NAMALWA (cell line): ENCODE measurements at regions not wholly inside any gene's neighbourhood (a gene's known extent, or its start where the extent isn't known, plus 50 kb on each side); places are given as distances from the start of the nearest gene placed in this dataset.
A peak's percentile ranks its signal among the peaks of the same experiment; 100 is the strongest.
"Not testable (repeated sequence)": the region's sequence is repeated elsewhere in the genome, so short reads cannot be mapped to it uniquely, and the experiment has no call there.

Source experiments
- DNase-seq: peaks from one replicate; pipeline ENCODE4 v3.0.0-alpha.2; 2015; ENCODE audit warnings: low spot score

DNA sequence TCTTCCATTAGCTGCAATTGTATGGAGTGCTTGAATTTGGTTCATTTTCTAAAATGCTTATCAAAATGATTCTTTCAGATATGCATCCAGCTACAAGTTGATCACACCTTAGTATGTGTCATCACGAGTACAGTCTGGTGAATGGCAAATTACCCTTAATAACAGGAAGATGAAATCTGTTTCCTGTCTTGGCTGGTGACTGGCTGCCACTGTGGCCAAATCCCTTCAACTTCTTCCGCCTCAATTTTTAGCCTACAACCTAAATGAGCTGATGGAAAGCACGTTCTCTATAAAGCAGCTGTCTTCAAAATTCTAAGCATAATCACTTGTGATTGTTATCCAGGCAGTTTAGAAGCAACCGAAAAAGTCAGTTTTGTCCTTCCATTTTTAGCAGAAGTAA is 387.1 kb upstream of the NECTIN3 start:
- DNase-seq, result no peak

DNA sequence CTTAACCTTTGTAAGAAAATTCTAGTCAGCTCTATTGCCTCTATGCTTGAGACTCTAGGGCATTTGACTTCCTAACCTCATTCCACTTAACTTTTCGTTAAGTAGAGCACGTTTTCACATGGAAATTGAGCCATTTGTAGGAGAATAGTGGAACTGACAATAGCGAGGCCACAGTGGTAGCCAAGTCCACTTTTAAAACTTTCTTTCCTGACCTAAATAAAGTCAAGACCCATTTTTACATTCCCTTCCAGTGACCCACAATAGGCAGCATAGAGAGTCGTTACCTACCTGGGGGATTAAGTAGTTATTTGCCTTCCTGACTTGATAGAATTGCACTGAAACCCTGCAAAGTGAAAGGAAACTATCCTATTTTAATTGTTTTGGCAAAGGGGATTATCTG is 386.0 kb upstream of the NECTIN3 start:
- DNase-seq, result no peak

DNA sequence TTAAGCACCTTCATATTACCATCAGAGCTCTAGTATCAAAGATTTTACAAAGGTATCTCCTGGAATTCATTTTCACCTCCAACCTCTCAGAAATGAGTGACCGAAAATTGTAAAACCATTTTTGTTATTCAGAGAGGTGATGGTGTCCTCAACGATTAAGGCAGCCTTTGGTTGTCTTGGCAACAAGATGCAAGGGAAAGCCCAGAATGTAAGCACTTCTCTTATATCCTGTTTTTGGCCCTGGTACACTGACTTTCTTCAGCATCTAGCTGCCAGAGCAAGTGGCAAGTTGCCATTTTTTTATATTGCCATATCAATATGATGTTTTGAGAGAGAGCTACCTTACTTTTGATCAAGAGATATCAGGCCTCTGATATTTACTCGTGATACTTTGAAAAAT is 384.9 kb upstream of the NECTIN3 start:
- DNase-seq, result no peak

DNA sequence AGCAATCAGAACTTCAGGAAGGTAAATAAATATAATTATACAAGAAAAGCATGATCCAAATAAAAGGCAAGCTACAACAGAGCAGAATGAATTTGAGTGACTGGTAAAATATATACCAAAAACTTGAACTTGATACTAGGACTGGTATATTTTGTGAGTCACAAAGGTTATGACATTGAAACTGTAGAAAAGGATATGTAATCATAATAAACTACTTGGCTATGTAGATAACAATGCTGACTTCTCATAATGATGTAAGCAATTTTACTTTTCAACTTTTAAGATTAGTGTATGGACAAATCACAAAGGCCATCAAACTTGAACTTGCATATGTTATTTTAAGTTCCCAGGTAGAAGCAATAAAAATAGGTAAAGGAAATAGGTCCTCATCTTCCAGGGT is 384.5 kb upstream of the NECTIN3 start:
- no peak for DNase-seq

DNA sequence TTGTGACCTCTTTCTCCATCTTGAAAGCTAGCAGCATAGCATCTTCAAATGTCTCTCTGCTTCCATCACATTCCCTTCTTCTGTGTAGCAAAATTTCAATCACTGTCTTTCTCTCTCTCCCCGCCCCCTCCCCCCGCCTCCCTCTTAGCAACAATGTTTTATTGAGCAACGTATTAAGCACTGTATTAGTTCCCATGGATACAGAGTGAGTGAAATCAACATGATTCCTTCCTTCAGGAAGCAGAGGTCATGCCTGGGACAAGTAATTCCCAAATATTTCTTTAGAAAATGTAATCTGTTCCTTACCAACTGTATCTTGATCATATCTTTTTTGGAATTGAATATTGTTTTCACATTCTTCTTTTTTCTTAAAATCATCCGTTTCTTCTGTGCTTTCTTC is 373.7 kb upstream of the NECTIN3 start:
- no peak for DNase-seq

DNA sequence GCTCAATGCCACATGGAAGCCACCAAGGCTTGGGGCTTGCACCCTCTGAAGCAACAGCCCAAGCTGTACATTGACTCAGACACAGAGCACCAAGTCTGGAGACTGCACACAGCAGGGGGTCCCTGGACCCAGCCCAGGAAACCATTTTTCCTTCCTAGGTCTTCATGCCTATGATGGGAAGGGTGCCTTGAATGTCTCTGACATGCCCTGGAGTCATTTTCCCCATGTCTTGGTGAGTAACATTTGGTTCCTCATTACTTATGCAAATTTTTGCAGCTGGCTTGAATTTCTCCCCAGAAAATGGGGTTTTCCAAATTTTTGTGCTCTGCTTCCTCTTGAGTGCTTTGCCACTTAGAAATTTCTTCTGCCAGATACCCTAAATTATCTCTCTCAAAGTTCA is 367.3 kb upstream of the NECTIN3 start:
- not testable (repeated sequence) for DNase-seq

DNA sequence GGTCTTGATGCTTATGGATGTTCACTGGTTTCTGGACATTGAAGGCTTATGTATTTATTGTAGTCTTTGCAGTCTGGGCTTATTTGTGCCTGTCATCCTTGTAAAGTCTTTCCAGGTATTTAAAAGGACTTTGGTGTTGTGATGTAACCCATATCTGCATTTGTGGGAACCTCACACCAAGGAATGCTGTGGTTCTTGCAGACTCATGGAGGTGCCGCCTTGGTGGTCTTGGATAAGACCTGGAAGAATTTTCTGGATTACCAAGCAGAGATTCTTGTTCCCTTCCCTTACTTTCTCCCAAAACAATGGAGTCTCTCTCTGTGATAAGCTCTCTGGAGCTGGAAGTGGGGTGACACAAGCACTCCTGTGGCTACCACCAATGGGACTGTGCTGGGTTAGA is 363.5 kb upstream of the NECTIN3 start:
- no peak for DNase-seq

DNA sequence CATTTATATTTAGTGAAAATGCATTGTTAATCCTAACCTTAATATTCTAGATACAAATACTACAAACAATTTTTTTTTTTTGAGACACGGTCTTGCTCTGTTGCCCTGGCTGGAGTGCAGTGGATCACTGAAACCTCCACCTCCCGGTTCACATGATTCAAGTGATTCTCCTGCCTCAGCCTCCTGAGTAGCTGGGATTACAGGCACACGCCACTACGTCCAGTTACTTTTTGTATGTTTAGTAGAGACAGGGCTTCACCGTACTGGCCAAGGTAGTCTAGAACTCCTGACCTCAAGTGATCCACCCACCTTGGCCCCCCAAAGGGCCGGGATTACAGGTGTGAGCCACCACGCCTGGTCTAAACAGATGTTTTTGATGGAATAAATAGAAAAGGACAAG is 361.5 kb upstream of the NECTIN3 start:
- DNase-seq, result no peak

DNA sequence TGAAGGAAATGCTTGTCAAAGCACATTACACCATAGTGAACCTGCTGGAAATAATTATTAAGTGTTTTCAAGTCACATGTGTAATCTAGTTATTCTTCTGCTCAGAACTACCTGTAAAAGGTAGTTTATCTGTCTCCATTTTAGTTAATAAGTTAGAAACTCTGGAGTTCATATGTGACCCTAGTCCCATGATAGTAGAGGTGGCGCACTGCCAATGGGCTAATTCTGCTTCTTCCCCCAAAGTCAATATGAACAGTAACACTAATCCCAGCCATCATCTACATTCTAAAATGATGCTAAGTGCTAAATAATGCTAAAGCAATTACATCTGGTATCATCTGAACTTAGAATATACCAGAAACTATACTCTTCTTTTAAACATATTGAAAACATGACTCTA is 361.0 kb upstream of the NECTIN3 start:
- no peak for DNase-seq

DNA sequence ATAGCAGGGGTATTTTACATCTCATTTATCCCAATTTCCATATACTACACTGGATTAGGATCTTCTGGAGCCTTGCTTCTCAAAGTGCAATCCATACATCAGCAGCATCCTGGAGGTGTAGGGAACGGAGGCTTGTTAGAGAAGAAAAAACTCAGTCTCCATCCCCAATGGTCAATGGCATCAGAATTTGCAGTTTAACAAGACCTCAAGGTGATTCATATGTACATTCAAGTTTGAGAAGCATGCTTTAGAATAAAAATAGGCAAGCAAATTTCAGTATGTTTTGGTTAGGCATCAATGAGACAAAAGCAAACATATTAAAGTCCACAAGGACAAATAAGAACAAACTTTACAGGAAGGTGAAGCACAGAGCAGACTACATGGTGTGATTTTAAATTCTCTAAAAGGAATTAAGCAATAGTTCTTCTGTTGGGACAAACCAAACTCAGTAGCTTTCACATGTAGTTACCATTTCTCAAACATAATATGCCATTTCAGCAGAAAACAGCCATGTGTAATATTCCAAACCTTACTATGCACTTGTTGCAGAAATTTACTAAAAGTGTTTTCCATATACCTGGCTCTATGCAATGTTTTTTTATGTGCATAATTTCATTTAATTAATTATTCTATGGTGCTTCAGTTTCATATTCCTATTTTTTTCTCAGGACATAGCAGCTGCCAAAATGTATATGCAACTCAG is 360.3 kb upstream of the NECTIN3 start:
- no peak for DNase-seq

DNA sequence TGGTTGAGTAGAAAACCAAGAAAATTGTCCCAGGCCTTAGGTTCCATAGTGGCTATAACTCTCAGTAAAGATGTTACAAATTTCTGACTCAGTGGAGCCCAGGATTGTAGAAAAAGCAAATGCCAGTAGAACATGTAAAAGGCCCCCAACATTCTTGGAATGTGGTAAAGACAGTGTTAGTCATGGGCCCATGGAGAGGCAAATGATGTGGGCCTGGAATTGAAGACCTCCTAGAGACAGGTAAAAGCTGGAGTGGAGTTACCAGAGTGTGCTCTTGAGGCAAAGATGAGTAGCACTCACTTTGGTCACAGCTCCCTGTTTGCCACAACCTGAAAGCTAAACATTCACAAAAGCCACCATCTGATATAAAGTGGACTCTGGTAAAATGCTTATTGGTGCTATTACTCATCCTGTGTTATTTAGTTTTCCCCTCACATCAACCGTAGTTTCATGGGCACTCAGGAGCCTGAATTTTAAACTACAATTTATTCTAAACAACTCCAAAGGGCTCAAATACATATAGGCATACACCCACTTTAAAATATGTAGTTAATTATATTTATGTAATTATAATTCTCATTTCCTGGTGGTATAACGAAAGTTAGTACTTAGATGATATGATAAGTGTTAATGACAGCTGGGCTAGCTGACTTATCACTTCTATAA is 359.6 kb upstream of the NECTIN3 start:
- DNase-seq, result no peak

DNA sequence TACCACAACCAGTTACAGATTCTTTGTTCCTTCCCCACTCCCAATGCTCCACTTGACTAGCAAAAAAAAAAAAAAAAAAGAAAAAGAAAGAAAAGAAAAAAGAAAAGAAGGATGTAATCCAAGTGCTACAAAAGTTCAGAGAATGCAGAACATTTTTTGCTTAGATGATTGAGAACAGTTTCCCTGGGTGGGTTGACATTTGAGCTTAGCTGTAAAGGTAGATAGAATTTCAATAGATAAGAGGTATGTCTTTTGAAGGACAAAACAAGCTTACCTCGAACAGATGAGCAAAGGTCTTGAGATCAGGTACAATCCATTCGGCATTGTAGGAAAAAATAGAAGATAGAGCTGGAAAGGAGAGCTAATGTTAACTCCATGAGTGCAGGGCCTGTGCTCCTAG is 344.6 kb upstream of the NECTIN3 start:
- DNase-seq, result no peak

DNA sequence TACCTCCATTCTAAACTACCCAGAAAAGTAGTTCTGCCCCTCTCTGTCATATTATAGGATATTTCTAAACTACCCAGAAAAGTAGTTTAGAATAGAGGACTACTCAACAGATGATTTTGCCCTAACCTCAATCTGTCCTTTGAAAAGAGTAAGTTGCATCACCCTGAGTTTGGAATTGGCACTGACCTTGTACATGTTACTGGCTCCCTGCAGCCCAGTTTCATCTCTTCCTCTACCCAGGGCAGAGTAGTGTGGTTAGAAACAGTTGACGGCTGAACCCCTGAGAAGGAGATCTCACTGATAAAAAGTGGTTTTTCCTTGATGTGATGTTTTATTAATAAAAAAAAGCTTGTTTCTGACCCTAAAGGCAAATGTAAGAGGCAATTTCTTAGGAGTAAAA is 340.5 kb upstream of the NECTIN3 start:
- DNase-seq, result no peak

DNA sequence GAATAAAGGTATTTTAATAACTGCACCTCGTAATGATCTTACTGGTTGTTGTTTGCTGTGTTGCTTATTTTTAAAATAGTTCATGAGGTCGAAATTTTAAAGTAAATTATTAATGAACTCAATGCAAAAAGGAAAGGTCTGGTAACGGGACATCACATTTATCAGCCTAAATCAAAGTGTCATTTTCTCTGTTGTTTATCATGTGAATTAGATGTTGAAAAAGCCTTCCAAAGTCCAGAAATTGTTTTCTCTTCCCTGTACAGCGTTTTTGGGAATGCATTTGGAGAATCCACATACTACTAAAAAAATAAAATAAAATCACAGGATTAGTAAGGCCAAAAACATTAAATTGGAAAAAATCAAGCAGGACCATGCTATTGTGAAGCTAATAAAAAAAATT is 339.2 kb upstream of the NECTIN3 start:
- DNase-seq, result no peak

DNA sequence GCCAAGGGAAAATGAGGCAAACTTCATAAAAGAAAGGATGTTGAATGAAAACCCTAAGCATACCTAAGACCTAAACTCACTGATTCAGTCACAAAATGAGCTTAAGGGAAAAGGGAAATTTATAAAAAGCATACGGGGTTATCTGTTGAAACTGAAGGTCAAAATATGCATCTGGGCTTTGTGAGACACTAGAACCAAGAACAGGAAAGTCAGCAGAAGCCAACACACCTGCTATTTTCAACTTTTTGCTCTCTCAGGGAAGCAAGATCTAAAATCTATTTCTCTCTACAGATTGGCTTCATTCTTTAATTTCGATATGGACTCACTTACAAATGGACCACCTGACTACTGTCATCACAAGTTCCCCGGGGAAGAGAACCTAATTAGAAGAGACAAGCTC is 338.6 kb upstream of the NECTIN3 start:
- DNase-seq, result no peak

DNA sequence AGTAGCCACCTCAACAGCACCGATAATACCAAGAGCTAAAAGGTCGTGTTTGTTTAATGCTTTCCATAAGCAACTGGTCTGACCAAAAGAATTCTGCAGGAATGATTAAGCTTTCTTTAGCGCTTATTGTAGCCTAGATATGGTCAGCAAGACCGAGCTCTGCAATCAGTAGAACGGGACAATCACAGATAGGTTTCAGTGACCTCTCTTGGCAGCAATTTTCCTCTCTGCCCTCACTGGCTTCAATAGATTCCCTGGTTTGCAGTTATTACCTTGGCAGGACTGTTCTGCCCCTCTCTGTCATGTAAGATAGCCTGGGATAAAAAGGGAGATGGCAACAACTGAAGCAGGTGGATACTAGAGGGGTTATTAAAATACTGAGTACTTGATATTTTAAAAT is 337.1 kb upstream of the NECTIN3 start:
- DNase-seq, result no peak

DNA sequence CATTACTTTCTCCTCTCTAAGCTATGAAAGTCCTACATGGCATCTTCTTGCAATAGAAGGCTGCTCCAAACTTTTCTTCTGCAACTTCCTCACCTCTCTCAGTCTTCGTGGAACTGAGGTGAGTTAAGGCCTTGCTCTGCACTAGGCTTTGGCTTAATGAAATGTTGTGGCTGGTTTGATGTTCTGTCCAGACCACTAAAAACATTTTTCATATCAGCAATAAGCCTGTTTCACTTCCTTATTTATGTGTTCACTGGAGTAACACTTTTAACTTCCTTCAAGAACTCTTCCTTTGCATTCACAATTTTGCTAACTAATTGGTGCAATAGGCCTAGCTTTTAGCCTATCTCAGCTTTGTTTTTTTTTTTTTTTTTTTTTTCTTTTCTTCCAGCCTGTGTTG is 335.3 kb upstream of the NECTIN3 start:
- peak; percentile 31 for DNase-seq

DNA sequence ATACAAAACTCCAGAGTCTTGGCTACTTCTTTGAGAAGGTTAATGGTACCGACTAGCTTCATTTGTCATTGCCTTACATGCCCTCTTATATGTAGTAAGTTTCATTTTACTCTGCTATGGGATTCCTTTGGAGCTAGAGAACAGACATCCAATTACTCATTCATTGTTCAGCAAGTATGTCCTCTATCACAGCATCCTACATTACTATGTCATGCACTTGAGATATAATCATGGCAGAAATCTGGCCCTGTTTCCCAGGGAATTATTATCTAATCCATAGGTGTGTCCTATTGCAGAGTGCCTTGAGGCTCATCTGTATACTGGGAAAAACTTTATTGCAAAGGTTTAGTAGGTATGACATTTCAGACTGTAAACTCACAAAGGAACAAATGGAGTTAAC is 333.1 kb upstream of the NECTIN3 start:
- DNase-seq, result no peak

DNA sequence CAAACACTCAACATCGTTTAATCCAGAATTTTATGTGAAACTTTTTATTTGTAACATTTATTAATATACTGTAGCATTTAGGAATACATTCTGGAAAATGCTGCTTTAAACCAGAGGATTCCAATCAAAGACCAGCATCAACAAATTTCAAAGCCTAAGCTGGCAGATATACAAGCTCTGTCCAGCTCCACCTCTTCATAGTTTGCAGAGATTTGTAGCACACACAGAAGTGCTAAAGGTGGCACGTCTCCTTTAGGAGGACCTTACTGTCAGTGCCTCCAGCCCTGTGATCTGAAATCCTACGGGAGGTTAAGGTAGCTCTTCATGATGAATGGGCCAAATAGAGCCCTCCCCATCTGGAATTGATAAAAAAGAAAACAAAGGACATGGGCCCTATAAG is 329.7 kb upstream of the NECTIN3 start:
- no peak for DNase-seq

DNA sequence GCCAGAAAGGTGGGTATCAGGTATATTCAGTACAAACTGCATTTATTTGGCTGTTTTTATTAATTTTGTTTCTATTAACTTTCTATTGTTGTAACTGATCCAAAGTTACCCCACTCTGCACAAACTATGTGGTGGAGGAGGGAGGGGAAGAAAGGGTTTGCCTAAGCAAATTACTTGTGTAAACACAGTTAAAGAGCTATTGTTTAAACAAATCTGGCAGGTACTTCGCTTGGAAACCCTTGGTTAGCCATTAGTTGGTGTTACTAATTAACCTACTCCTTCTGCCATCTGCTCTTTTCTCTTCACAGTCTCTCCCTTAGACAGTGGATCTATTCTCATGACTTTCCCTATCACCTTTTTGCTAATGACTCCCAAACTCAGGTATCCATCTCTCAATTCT is 328.4 kb upstream of the NECTIN3 start:
- no peak for DNase-seq

DNA sequence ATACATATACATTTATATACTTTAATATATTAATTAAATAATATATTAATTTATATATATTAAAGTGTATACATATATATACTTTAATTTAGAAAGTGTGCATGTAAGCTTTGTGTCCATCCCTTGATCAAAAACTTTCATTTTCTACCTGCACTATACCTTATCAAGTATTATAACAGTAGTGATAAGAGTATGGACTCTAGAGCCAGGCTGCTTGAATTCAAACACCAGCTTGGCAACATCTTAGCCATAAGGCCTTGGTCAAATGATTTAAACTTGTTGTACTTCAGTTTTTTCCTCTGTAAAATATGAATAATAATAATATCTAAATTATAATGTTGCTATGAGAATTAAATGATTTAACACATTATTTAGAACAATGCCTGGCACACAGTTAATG is 327.6 kb upstream of the NECTIN3 start:
- no peak for DNase-seq

DNA sequence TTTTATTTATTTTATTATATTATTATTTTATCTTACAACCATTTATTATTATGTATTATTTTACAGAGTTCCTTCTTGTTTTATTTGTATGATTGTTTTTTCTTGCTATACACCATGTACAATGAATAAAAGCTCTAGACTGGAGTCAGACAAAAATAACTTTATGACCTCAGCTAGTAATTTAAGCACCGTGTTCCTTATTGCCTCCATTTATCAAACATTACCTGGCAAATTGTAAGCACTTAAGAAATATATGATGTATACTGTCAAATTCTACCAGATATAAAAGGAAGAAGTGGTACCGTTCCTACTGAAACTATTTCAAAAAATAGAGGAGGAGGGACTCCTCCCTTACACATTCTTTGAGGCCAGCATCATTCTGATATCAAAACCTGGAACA is 326.9 kb upstream of the NECTIN3 start:
- DNase-seq, result no peak

DNA sequence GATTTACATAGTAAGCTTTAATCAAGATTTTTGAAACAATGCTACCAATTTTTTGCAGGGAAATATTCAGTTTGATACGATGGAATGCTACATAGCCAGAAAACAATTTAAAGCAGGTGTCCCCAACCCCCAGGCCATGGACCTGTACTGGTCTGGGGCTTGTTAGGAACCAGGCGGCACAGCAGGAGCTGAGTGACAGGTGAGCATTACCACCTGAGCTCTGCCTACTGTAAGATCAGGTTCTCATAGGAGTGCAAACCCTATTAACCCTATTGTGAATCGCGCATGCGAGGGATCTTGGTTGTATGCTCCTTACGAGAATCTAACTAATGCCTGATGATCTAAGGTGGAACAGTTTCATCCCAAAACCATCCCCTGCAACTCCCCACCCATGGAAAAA is 322.6 kb upstream of the NECTIN3 start:
- DNase-seq, result no peak

DNA sequence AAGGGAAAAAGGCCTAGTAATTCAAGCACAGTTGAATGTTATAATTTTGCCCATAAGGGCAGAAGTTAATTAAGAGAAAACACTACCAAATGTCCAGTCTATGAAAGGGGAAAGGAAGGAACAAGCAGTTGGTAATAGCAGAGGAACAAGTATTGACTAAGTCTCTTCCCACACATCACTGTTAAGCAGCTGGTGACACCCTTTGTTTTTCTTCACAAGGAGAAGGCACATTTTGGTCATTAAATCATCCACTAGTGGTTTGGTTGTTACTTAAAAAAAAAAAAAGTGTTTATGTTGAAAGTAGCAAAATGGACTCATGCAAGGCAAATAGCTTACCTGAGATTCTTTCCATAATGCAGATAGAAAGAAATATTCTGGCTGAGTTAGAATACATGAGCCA is 321.4 kb upstream of the NECTIN3 start:
- no peak for DNase-seq
